22Rv1 (cell line): ENCODE measurements at regions not wholly inside any gene's neighbourhood (a gene's known extent, or its start where the extent isn't known, plus 50 kb on each side); places are given as distances from the start of the nearest gene placed in this dataset.

Experiments
- CTCF ChIP-seq: fragments of 450-650 bp; IDR thresholded peaks from 2 replicates; pipeline ENCODE4 v1.5.1; 2017; ENCODE audit warnings: mild to moderate bottlenecking
- ZFX ChIP-seq: fragments of 450-650 bp; IDR thresholded peaks from 2 replicates; pipeline ENCODE4 v1.6.1; 2017; ENCODE audit warnings: antibody characterized with exemption, borderline replicate concordance

DNA sequence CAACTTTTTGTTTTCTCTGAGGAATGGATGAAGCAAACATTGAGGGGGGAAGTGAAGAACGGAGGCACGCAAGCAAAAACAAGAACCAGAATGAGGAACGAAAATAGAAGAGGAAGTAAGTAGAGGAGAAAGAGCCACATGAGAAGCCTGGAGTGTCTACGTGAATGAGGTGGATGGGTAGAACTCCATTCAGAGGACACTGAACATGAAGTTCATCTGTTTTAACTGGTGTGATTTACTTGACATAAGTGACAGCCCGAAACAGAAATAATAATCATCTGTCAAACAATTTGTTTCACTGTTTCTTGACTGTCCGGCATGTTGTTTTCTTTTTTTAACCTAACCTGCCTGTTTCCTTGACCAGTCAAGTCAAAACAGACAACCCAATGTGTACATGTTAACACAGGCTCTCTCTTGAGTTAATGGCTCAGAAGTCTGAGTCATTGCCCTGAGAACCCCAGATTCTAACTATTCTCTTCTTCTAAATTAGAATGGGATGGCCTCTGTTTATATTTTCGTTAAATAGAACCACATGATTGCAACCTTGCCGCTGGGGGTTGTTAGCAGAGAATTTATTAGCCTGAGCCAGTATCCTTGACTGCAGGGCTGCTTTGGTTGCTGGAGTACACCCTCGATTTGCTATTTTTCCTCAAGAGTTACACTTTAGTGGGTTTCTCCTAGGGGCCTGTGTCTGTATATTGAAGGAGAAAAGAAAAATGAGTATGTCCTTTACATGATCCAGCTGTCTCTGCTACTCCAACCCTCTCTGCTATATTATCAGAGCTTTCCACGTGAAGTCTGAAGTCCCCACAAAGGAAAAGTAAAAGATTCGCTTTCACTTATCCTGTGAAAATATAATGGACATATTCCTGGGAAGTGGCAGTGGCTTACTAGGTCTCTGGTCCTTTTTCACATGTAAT is 151.7 kb downstream of the ZC3H11B start:
- TF ChIP-seq CTCF = no peak
- TF ChIP-seq ZFX = no peak
